Stimulated activated CD4-positive, alpha-beta T cell treated with anti-CD3 and anti-CD28 coated beads, TNF-alpha, amount 100 ng/mL, for 48 hours (primary cell): ENCODE measurements at regions not wholly inside any gene's neighbourhood (a gene's known extent, or its start where the extent isn't known, plus 50 kb on each side); places are given as distances from the start of the nearest gene placed in this dataset.
"Not testable (repeated sequence)": the region's sequence is repeated elsewhere in the genome, so short reads cannot be mapped to it uniquely, and the experiment has no call there.

Experiments
- DNase-seq, 3 donors: peaks; one replicate each; pipeline ENCODE4 v3.0.0-alpha.2; 2020; ENCODE audit warnings: low read depth in 3 of 3

DNA sequence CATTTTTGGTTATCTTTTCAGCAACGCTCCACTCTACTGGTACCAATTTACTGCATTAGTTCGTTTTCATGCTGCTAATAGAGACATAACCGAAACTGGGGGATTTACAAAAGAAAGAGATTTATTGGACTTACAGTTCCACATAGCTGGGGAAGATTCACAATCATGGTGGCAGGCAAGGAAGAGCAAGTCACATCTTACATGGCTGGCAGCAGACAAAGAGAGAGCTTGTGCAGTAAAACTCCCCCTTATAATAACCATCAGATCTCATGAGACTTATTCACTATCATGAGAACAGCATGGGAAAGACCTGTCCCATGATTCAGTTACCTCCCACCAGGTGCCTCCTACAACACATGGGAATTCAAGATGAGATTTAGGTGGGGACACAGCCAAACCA, 1474.2 kb upstream of the NUDT12 start:
- not testable (repeated sequence) for DNase-seq

DNA sequence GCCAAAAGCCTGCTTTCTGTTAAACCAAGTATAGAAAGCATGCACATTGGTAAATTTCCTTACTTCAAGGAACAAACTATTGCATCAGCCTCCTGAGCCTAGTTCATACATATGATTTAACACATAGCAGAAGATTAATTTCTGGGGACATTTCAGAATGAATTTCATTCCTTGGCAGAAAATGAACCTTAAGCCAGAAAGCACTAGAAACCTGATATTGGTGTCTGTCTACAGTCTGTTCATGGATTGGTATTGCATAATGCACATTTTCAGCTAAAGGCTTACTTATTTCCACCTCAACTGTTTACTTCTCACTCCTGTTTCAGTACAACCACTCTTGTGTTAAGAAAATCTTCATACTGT, 1471.8 kb upstream of the NUDT12 start:
- DNase-seq = no peak

DNA sequence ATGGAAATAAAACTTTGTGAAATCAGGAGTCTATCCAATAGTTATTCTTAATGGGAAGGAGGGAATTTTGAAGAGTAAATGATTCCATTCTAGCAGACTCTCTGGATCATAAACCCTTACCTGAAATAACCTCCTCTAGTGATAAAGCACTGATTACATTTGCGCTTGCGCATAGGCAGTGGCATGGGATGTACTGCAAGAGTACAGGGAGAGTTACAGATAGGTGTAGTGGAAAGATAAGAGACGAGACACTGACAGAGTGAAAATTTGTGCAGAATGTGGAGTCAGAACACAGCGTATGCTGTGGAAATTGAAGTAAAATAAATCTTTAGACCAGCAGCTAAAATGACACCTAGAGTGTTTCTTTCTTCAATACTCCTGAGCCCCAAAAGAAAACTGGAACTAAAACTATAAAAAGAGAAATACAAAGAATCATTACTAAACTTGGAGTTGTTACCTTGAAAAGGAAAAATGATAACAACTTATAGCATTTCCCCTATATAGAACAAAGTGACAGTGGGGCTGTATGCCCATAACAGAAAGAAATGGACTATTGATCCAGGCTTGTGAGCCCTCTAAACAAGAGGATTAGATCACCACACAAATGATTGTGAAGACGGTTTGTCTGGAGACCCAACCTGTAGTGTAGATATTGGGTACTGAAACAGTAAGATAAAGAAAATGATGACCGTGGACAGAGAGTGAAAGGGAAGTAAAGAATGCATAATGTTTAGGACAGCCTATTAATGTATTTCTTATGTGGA, 1471.2 kb upstream of the NUDT12 start:
- DNase-seq = no peak

DNA sequence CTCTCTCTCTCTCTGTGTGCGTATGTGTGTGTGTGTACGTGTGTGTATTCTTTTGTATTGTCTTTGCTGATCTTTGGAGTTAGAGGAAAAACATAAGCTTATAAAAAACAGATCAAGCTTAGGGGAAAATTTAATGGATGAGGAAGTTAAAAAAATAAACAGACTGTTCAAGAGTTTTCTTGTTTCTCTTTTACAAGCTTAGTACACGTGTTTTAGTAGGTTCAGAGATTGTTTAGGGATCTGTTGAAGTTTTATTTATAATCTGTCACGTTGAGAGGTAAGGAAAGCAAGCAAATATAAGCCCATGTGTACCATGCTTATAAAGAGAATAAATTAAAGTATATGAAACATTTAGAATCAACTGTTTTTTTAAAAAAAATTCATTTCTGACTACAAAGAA, 1470.3 kb upstream of the NUDT12 start:
- no peak for DNase-seq

DNA sequence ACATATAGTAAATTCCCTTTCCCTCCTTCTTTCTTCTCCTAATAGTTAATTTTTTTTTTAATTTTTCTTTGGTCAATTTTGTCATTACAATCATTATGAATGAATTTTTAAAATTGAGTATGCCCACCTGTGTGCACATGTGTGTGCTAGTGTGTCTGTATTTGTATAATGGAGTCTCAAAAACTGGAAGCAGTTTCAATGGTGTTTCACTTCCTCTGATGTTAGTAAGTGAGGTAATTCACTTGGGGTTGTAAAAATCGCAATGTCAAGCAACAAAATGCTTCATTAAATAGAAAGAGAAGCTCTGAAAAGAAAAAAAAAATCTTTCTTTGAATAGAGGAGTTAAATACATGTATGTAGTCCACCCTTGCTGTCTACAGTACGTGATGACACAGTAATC, 1467.6 kb upstream of the NUDT12 start:
- DNase-seq = no peak

DNA sequence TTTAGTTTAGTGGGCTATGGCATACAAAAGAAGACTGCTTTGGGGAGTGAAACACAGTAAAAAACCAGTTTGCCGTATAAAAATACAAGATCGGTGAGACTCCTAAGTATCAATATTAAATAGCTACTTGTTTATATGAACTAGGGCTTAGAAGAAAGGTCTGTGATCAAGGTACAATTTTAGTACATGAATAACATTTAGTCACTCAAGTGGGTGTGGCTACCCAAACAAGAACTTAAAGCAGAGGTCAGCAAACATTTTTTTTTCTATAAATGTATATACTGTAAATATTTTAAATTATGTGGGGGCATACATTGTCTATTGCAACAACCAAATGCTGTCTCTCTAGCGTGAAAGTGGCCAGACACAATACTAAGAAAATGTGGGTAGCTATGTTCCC, 1452.5 kb upstream of the NUDT12 start:
- no peak for DNase-seq

DNA sequence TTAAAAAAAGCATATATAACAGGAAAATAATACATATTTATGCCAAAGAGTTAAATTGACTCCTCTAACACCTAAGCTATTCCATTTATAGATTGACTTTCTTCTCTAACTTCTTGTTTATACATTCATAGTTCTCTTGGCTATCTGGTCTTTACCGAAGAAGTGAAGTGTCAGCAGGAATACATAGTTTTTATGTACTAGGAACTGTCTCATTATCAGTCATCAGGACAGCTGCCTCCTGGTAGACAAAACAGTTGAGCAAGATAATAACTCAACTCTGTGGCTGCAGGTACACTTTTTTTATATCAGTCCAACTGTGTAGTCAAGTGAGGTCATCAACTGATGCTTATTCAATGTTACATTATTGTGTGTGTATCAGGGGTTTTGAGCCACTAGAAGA, 1436.0 kb upstream of the NUDT12 start:
- no peak for DNase-seq

DNA sequence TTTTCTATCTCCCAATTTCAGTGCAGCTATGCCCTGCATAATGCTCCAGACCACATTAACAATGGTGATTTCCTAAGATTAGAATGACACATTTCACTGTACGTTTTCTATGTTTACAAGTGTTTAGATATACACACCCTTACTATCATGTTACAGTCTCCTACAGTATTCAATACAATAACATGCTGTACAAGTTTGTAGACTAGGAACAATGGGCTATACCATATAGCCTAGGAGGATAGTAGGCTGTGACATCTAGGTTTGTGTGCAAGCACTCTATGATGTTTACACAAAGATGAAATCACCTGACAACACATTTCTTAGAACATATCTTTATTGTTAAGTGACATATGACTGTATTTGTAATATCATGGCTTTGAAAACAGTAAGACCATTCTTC, 1435.6 kb upstream of the NUDT12 start:
- DNase-seq = no peak

DNA sequence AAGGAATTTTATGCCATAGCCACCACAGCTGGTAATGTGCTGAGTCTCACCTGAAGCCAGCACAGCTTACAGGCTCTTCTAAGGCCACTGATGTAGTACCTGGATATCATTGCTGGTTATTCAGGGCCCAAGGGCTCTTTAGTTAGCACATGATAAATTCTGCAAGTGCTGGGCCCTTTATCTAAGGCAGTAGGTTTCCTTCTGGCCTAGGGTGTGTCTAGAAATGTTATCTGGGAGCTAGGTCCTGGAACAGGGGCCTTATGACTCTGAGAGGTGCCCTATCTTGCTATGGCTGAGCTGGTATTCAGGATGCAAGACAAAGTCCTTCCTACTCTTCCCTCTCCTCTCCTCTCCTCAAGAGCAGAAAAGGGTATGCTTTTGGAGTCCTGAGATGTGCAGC, 1424.5 kb upstream of the NUDT12 start:
- no peak for DNase-seq

DNA sequence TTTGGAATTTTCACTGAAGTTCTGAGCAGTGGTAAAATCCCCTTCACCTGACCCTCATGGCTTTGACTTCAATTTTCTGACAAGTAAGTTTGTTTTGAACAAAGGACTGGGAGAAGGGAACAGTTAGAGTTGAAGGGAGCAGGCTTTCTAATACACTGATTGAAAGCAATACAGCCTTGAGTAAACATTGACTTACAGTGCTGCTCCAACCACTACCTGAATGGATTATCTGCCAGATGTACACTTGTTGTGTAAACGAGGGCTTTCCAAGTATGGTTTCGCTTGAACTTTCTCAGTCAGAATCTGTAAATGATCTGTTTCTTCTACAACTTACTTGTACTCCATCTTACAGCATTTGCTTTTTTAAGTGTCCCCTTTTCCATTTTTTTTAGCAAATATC, 1414.9 kb upstream of the NUDT12 start:
- no peak for DNase-seq

DNA sequence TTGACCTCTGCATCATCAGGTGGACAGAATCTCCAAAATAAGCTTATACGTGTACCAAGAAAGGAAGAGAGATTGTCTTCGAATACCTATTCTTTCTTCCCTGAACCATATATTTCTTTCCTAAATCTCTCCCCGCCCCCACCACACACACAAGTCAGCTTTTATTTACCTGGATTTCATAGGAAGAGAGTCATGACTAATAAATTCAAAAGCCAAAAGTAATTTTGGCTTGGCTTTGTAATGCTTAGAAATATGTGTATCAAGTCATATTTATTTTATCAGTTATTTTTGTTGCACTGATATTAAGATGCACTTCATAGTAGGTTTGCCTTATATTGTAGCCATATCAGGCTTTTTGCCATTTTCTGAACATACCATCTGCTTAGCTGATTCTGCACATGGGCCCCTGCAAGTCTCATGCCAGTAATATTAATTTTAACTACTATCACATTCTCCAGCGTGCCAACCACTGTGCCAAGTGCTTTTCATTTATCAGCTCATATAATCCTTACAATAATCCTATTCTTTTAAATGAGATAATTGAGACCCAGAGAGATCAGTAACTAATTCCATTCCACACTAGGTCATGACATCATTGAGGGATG, 1405.3 kb upstream of the NUDT12 start:
- no peak for DNase-seq

DNA sequence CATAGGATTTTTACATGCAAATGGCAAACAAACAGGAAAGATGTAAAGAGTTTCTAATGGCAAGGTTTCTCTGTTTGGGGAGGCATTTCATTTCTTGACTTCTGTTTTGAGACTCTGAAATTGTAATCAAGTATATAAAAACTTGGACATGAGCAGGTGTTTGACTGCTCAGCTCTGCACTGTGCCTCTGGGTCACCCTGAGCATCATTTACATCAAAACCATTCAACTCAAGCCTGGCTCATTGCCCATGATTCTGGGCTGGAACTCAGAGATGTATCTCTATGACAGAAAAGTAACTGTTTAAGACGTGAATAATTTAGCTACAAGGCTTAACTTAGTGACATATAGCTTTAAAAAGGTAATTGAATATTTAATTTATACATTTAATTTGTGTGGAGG, 1402.4 kb upstream of the NUDT12 start:
- no peak for DNase-seq

DNA sequence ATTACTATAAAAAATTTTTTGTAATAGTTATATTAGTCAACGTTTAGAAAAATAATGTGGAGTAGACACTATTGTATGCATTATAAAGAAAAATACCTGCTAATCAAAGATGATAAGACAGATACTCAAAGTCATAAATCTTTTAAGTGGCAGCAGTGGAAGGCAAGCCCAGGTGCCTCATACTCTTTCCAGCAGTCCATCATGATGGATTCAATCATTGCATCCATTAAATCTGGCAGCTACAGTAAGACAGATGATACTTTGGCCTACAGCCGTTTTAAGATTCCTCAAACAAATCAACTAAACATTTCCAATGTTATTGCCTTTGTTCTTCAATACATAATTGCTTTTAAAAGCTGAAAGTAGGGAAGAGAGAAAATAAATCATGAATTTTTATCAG, 1392.9 kb upstream of the NUDT12 start:
- no peak for DNase-seq

DNA sequence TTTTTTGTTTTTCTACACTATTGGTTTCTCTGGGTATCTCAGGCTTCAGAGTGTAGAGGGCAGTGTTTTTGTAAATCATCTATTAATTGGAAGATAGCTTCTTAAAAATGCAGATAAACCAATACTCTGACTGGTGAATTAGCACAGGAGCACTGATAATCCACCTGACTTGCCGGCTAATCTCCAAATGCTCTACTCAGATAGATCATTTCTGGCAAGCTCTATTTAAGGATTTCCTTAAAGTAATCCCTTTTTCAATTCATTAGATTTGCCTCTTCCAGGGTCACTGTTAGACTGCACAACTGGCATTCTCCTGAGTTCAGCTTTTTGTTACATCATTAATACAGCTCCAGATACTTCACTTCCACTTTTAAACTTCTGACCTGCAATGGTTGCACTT, 1390.3 kb upstream of the NUDT12 start:
- no peak for DNase-seq

DNA sequence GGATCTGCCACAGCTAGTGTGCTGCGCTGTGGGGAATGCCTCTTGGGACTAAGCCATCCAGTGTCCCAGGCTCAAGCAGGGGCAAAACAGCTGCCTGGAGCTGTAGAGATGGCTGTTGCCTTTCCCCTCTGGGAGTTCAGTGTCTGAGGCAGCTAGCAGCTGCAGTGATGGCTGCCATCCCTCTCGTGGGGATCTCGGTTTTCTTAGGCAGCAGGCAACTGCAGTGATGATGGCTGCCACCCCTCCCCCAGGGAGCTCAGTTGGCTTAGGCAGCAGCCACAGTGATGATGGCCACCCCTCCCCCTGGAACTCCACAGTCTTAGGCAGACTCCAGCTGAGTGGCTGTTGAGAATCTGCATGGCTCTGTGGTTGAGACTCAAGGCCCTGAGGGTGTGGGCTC, 1389.2 kb upstream of the NUDT12 start:
- no peak for DNase-seq

DNA sequence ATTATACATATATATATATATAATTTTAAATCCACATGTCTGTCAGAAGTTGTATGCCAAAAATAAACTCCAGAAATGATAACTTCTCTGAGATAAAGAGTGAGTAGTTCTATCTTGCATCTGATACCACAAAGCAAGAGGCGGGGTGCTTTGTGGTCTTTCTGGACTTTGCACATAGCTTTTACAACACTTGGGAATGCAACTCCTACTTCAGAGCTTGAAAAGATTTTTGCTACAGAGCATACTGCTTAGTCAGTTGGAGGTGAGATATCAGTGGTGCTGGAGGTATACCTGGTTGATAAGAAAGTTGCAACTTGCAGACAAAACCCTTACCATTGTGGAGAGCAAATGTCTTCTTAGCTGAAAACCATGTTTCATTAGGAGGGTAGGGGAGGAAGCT, 1384.5 kb upstream of the NUDT12 start:
- DNase-seq = no peak

DNA sequence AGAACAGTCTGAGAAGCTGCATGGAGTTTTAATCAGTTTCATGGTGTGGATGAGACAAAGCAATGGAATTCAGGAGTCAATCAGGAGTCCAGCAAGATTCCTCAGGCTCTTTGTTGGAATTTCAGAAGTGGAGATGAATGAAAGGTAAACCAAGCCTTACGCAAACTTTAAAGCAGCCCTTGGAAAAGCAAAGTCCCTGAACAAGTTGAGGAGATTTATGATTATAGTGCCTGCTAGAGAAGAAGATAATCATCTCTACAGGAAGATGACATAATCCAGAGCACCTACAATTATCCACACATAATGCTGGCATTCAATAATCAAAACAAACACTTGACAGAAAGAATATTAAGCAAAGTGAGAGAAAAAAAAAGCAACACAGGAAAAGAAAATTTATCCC, 1380.1 kb upstream of the NUDT12 start:
- DNase-seq = no peak

DNA sequence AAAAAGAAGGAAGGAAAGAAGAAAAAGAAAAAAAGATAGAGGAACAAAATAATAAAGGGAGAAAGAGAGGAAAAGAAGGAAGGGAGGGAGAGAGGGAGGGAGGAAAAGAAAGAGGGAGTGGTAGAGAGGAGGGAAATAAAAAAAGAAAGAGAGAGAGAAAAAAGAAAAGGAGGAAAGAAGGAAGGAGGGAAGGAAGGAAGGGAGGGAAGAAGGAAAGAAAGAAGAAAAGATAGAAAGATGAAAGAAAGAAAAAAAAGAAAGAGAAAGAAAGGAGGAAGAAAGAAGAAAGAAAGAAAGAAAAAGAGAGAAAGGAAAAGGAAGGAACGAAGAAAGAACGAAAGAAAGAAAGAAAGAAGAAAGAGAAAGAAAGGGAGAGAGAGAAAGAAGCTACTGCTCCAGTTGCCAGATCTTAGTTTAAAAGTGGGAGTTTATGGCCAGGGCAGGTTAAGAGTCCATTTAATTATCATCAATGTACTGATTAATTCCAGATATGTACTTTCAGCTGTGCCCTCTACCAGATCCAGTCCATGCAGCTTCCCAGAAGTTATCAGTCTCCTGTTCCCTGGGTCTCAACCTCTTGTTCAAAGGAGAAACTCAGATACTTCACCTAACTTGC, 1378.5 kb upstream of the NUDT12 start:
- DNase-seq = no peak

DNA sequence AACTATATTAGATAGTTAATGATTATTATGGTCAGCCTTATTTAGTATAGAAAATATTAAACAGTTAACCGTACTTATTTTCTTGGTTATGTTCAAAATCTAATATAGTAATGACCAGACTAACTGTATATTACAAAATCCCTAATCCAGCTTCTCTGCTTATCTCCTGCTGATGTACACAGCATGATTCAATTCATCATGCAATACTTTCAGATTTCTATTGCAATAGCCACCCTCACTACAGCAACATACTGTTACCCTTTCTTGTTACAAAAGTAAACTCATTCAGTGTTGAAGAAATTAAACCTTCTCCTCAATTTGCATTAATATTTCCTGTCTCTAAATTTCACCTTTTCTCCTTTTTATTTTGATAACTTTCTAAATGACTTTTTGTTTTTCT, 1375.0 kb upstream of the NUDT12 start:
- no peak for DNase-seq

DNA sequence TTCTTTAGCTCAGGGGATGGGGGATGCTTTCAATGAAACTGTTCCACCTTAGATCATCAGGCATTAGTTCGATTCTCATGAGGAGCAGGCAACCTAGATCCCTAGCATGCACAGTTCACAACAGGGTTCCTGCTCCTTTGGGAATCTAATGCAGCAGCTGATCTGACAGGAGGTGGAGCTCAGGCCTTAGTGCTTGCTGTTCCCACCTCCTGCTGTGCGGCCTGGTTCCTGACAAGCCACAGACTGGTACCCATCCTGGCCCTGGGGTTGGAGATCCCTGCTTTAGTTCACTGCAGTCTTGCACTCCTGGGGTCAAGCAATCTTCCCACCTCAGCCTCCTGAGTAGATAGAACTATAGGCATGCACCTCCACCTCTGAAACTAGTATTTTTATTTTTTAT, 1369.8 kb upstream of the NUDT12 start:
- DNase-seq = no peak

DNA sequence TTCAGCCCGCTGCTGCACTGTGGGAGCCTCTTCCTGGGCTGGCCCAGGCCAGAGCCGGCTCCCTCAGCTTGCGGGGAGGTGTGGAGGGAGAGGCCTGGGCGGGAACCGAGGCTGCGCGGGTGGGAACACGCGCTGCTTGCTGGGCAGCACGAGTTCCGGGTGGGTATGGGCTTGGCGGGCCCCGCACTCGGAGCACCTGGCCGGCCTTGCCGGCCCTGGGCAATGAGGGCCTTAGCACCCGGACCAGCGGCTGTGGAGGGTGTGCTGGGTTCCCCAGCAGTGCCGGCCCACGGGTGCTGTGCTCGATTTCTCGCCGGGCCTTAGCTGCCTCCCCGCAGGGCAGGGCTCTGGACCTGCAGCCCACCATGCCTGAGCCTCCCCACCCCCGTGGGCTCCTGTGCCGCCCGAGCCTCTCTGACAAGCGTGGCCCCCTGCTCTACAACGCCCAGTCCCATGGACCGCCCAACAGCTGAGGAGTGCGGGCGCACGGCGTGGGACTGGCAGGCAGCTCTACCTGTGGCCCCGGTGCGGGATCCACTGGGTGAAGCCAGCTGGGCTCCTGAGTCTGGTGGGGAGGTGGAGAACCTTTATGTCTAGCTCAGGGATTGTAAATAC, 1366.4 kb upstream of the NUDT12 start:
- no peak for DNase-seq

DNA sequence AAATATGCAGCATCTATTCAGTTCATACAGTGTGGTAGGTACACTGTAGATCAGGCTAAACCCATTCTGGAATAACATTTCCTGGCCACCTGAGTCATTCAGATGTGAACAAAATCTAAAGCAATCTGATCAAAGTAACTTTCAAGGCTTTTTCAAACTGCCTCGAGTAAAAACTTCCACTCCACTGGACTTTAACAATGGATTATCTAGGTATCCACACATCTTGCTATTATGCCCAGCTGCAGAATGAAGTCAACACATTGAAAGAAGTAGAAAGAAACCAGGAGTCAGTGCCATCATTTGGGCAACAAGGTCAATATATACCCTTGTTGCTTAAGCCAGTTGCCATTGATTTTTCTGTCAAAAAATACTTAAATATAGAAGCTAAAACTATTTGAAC, 1352.6 kb upstream of the NUDT12 start:
- DNase-seq = no peak

DNA sequence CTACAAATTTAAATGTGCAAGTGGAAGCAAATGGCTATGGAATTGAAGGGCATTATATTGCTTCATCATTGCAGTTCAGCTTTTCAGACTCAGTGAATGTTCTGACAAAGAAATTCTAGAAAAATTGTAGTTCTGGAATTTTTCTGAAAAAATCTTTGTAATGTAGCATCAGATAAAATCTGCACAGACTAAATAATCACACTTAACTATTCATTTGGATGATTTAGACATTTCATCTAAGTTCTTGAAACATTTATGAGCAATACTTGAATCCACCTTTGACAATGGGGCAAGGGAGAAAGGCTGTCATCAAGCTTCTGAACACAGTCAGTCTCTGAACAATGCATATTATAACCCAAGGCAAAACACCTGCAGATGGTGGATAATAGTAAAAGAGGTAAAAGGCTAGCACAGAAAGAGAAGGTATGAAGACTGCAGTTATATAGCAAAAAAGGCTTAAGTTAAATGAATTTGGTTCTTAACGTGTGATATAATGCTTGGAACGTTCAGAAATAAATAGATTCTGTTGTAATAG, 1352.0 kb upstream of the NUDT12 start:
- DNase-seq = no peak
